Naive B cell (primary cell): ENCODE measurements at regions not wholly inside any gene's neighbourhood (a gene's known extent, or its start where the extent isn't known, plus 50 kb on each side); places are given as distances from the start of the nearest gene placed in this dataset.

ENCODE experiments used
- ATAC-seq, 2 donors: fragments of 150-1000 bp; cut with Tn5 transposase; 2 replicates each; pipeline ENCODE4 v1.10.0; 2021; ENCODE audit warnings: low read depth in 2 of 2, mild to moderate bottlenecking in 2 of 2, moderate library complexity in 2 of 2
- DNase-seq: peaks from one replicate; pipeline ENCODE4 v3.0.0; 2022
- H3K27ac Mint-ChIP-seq, 6 donors: one replicate each; pipeline ENCODE4 v1.8.0; 2020 to 2022; ENCODE audit warnings: mild to moderate bottlenecking in 6 of 6, mixed read lengths in 6 of 6, moderate library complexity in 5 of 6, inconsistent platforms in 2 of 6
- H3K27me3 Mint-ChIP-seq, 3 donors: one replicate each; pipeline ENCODE4 v1.8.0; 2021 to 2022; ENCODE audit warnings: mixed read lengths in 3 of 3, mild to moderate bottlenecking in 1 of 3
- H3K36me3 Mint-ChIP-seq, 2 donors: one replicate each; pipeline ENCODE4 v1.8.0; 2020 to 2022; ENCODE audit warnings: mixed read lengths in 2 of 2, inconsistent platforms in 1 of 2, mild to moderate bottlenecking in 1 of 2
- H3K4me1 Mint-ChIP-seq, 3 donors: one replicate each; pipeline ENCODE4 v1.8.0; 2020 to 2022; ENCODE audit warnings: mixed read lengths in 3 of 3, inconsistent platforms in 1 of 3, mild to moderate bottlenecking in 1 of 3, moderate library complexity in 1 of 3
- H3K4me3 Mint-ChIP-seq, 8 donors: one replicate each; pipeline ENCODE4 v1.8.0; 2020 to 2022; ENCODE audit warnings: mild to moderate bottlenecking in 8 of 8, mixed read lengths in 8 of 8, moderate library complexity in 8 of 8, inconsistent platforms in 2 of 8
- H3K9me3 Mint-ChIP-seq, 7 donors: one replicate each; pipeline ENCODE4 v1.8.0; 2020 to 2022; ENCODE audit warnings: mixed read lengths in 7 of 7, mild to moderate bottlenecking in 5 of 7, inconsistent platforms in 2 of 7, moderate library complexity in 1 of 7

DNA sequence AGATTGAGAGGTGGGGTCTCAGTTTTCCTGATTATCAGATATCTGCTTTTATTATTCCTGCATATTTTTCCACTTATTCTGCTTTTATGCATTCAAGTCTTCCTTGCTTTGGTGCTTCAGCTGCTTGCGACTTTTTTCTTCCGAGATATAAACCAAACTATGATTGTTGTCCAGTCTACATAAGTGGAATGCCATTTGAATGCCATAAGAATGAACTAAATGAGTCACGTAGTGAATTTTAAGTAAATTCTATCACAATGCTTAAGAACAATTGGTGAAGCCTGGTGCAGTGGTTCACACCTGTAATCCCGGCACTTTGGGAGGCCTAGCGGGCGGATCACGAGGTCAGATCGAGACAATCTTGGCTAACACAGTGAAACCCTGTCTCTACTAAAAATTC lies 189.1 kb downstream of the PCDH18 start:
- ATAC-seq (no peak), DNase-seq (no peak)
- H3K4me1 Mint-ChIP-seq, result no peaks in the 10 kb centered on the region
- no peaks in the 10 kb centered on the region for H3K27me3 Mint-ChIP-seq
- peaks cover 0 to 2% (median 0%) of the 10 kb centered on the region in 7 donors for H3K9me3 Mint-ChIP-seq
- H3K36me3 Mint-ChIP-seq, result no peaks in the 10 kb centered on the region
- H3K4me3 Mint-ChIP-seq, result no peak overlapping the region
- no peak overlapping the region for H3K27ac Mint-ChIP-seq

DNA sequence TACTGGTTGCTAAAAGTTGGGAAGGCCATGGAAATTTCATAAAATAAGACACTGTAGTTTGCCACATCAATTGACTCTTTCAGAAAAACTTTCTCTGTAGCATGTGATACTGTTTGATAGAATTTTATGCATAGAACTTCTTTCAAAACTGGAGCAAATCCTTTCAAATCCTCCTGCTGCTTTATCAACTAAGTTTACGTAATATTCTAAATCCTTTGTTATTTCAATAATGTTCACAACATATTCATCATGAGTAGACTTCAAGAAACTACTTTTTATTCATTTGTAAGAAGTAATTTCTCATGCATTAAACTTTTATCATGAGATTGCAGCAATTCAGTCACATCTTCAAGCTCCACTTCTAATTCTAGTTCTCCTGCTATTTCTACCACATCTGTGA lies 199.3 kb downstream of the PCDH18 start:
- DNase-seq (no peak), ATAC-seq (no peak)
- Mint-ChIP-seq H3K36me3 (no peaks in the 10 kb centered on the region), H3K4me1 (no peaks in the 10 kb centered on the region), H3K27me3 (no peaks in the 10 kb centered on the region), H3K27ac (no peak overlapping the region), H3K9me3 (peaks cover 0 to 14% (median 4%) of the 10 kb centered on the region in 7 donors), H3K4me3 (no peak overlapping the region)

DNA sequence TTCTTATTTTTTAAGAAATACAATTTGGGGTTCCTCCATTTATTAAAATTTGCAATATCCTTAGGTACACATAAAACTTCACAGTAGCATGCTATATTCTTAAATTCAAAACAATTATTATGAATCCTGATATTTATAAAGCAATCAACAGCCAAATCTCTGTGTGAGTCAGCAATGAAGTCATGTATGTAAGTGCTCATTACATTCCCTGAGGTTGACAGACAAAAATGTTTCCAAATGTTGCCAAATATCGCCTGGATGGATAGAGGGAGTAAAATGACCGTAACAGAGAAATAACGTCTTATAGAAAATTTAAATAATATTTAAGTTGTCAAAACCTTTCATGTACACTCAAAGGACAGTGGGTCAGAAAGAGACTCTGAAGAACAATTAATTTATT lies 220.0 kb downstream of the PCDH18 start:
- Mint-ChIP-seq H3K9me3 (no peaks in the 10 kb centered on the region), H3K36me3 (no peaks in the 10 kb centered on the region), H3K4me1 (no peaks in the 10 kb centered on the region), H3K4me3 (no peak overlapping the region), H3K27ac (no peak overlapping the region), H3K27me3 (no peaks in the 10 kb centered on the region)
- DNase-seq (no peak), ATAC-seq (no peak)

DNA sequence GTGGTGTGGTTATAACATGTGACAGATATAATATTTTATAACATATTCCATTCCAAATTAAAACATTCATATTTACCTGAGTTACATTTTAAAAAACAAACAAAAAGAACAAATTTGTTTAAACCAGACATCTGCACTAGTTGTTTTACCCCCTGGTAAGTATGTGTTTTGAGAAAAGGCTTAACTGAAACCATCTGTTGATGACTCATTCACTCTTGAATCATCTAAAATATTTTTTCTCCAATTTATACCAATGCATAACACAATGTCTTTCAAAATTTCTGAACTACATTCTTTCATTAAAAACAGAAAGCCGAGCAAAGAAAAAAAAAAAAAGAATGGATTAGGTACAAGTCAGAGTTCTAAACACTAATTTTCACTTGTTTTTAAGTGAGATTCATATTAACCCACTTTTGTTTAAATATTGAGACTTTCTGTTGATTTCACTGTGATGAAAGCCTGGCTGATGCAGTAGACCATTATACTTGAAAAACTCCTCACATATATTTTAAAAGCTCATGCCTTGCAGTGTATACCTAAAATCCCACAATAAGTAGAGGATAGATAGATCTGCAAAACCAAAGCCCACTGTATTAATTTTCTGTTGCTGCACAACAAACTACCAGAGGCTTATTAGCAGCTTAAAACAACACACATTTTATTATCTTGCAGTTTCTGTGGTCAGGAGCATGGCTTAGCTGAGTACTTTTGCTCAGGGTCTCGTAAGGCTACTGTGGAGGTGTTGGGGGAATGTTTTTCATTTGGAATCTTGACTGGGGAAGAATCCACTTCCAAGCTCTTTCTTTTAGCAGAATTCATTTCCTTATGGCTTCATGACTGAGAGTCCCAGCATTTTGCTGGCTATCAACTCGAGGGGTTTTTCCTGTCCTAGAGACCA lies 221.5 kb downstream of the PCDH18 start:
- Mint-ChIP-seq H3K4me3 (no peak overlapping the region), H3K27ac (no peak overlapping the region), H3K4me1 (no peaks in the 10 kb centered on the region), H3K27me3 (no peaks in the 10 kb centered on the region), H3K36me3 (no peaks in the 10 kb centered on the region), H3K9me3 (no peaks in the 10 kb centered on the region)
- ATAC-seq (no peak), DNase-seq (no peak)

DNA sequence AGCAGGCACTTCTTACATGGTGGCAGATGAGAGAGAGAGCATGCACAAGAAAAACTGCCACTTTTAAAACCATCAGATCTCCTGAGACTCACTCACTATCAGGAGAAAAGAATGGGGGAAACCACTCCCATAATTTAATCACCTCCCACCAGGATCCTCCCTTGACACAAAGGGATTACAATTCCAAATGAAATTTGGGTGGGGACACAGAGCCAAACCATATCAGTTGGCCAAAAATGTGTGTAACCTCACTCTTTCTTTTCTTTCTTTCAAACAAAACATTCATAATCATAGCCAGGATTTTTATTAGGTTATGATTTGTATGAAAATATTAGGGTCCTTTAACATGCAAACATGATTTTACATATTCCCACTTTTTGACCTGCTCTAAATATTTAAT lies 222.1 kb downstream of the PCDH18 start:
- ATAC-seq (no peak), DNase-seq (no peak)
- Mint-ChIP-seq H3K4me3 (no peak overlapping the region), H3K9me3 (no peaks in the 10 kb centered on the region), H3K27ac (no peak overlapping the region), H3K36me3 (no peaks in the 10 kb centered on the region), H3K27me3 (no peaks in the 10 kb centered on the region), H3K4me1 (no peaks in the 10 kb centered on the region)

DNA sequence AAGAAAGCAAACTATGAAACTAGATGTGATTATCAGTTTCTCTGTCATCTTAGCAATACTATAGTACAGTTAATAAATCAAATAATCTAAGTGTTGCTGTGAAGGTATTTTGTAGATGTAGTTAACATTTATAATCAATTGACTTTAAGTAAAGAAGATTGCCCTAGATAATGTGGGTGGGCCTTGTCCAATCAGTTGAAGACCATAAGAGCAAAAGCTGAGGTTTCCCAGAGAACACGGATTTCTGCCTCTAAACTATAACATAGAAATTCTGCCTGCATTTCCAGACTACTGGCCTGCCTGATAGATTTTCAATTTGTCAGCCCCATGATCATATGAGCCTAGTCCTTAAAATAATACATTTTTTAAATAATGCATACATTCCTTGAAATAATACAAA lies 222.9 kb downstream of the PCDH18 start:
- H3K27ac Mint-ChIP-seq, result no peak overlapping the region
- no peaks in the 10 kb centered on the region for H3K9me3 Mint-ChIP-seq
- no peak overlapping the region for H3K4me3 Mint-ChIP-seq
- no peak for DNase-seq
- no peaks in the 10 kb centered on the region for H3K36me3 Mint-ChIP-seq
- ATAC-seq, result no peak
- no peaks in the 10 kb centered on the region for H3K4me1 Mint-ChIP-seq
- H3K27me3 Mint-ChIP-seq, result no peaks in the 10 kb centered on the region

DNA sequence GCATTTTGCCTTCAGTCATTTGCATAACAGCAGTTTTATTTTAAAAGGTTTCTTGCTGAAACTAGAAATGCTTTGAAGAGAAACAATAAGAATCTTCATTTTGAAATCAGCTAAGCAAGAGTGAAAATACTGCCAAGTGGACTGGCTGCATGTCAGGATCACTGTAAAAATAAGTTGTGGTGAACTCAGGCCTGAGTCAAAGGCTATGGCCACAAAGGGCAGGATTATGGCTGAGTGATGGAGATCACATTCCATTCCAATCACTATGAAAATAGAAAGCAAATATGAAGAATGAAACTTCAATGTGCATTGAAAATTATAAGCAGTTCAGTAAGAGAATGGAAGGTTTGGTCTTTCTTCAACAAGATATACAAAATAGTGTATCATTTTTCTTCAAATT lies 224.5 kb downstream of the PCDH18 start:
- H3K27ac Mint-ChIP-seq, result no peak overlapping the region
- no peak overlapping the region for H3K4me3 Mint-ChIP-seq
- no peaks in the 10 kb centered on the region for H3K27me3 Mint-ChIP-seq
- ATAC-seq (no peak), DNase-seq (no peak)
- no peaks in the 10 kb centered on the region for H3K4me1 Mint-ChIP-seq
- no peaks in the 10 kb centered on the region for H3K9me3 Mint-ChIP-seq
- no peaks in the 10 kb centered on the region for H3K36me3 Mint-ChIP-seq

DNA sequence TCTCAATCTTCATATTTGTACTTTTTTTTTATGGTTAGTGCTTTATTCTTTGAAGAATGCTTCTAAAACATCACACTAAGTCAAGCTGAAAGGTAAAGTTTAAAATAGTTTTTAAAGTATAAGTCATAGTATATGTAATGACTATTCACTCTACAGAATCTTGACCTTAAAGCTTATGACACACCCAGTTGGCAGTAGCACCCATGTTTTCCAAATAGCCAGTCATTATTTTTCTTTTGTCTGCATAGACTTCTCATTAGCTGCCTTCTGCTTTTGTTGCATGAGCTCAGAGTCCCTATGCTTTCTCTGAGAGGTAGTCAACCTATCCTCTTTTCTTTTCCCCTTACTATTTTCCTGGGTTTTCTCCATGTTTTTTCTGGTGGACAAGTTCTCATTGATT lies 231.5 kb downstream of the PCDH18 start:
- peaks cover 0 to 3% (median 1%) of the 10 kb centered on the region in 7 donors for H3K9me3 Mint-ChIP-seq
- no peak overlapping the region for H3K4me3 Mint-ChIP-seq
- no peak overlapping the region for H3K27ac Mint-ChIP-seq
- ATAC-seq (no peak), DNase-seq (no peak)
- no peaks in the 10 kb centered on the region for H3K27me3 Mint-ChIP-seq
- H3K36me3 Mint-ChIP-seq, result no peaks in the 10 kb centered on the region
- H3K4me1 Mint-ChIP-seq, result no peaks in the 10 kb centered on the region

DNA sequence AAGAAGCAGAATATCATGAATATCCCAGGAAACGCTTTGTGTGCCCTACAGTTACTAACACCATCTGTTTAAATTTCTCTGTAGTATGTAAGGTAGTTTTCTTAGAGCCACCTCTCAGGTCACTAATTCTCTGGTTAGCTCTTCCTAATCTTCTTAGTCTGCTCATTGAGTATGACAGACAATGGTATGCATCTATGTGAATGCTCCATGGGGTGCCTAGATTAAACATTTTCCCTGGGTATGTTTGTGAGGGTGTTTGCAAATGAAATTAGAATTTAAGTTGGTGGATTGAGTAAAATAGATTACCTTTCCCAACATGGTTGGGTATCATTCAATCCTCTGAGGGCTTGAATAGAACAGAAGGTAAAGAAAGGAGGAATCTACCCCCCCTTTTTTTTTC lies 233.0 kb downstream of the PCDH18 start:
- Mint-ChIP-seq H3K4me3 (no peak overlapping the region), H3K36me3 (no peaks in the 10 kb centered on the region), H3K4me1 (no peaks in the 10 kb centered on the region), H3K27me3 (no peaks in the 10 kb centered on the region), H3K27ac (no peak overlapping the region), H3K9me3 (peaks cover 0 to 3% (median 1%) of the 10 kb centered on the region in 7 donors)
- ATAC-seq (no peak), DNase-seq (no peak)

DNA sequence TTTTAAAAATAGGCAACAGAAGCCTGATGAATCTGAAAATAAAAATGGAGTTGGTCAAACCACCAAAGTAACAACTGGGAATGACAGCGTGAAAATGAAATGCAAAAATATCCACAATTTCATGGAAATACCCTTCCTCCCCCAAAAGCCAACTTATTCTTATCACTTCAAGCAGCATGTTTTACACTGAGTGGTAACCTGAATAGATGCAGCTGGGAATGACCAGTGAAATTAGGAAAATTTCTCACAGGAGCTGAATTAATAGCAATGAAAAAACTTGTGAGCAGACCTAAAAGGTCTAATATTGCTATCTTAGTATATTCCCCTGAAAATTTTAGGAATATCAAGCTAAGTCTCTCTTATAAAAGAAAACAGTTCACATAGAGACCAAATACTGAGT lies 239.0 kb downstream of the PCDH18 start:
- H3K36me3 Mint-ChIP-seq, result no peaks in the 10 kb centered on the region
- H3K9me3 Mint-ChIP-seq, result peaks cover 0 to 3% (median 0%) of the 10 kb centered on the region in 7 donors
- ATAC-seq, result no peak
- no peak overlapping the region for H3K27ac Mint-ChIP-seq
- no peaks in the 10 kb centered on the region for H3K27me3 Mint-ChIP-seq
- H3K4me1 Mint-ChIP-seq, result no peaks in the 10 kb centered on the region
- DNase-seq, result no peak
- no peak overlapping the region for H3K4me3 Mint-ChIP-seq

DNA sequence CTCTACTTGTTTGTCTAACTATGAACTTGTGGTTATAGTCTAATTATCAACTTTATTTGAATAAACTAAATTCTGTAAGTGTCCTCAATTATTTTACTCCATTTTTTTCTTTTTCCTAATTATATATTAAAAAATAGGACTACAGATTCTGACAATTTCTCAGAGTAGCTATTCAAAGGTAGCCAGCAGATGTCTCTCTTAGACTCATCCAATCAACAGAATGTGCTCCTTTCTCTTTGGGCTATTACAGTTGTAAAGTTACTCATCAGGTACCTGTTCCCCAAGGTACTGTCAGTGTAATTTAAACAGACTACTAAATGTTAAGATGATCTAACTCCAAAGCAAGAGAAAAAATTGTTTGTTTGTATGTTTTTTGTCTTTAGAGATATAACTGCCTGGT lies 248.6 kb downstream of the PCDH18 start:
- no peaks in the 10 kb centered on the region for H3K36me3 Mint-ChIP-seq
- no peak for DNase-seq
- no peak for ATAC-seq
- no peak overlapping the region for H3K27ac Mint-ChIP-seq
- H3K4me1 Mint-ChIP-seq, result no peaks in the 10 kb centered on the region
- peaks cover 0 to 6% (median 0%) of the 10 kb centered on the region in 7 donors for H3K9me3 Mint-ChIP-seq
- H3K4me3 Mint-ChIP-seq, result no peak overlapping the region
- no peaks in the 10 kb centered on the region for H3K27me3 Mint-ChIP-seq

DNA sequence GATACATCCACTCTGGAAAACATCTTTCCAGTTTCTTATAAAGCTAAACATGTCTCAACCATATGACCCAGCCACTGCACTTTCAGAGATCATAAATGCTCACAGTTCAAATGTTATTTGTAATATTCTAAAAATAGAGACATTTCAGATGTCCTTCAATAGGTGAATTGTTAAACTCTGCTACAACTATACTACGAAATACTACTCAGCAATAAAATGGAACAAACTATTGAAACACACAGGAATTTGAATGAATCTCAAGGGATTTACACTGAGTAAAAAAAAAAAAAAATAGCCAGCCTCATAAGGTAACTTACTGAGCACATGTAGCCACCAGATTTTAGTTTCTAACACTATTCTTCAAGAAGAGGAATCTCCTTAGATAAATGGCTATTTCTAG lies 253.9 kb downstream of the PCDH18 start:
- Mint-ChIP-seq H3K36me3 (no peaks in the 10 kb centered on the region), H3K4me1 (no peaks in the 10 kb centered on the region), H3K4me3 (no peak overlapping the region), H3K27ac (no peak overlapping the region), H3K9me3 (peaks cover 0 to 4% (median 0%) of the 10 kb centered on the region in 7 donors), H3K27me3 (no peaks in the 10 kb centered on the region)
- no peak for ATAC-seq
- no peak for DNase-seq

DNA sequence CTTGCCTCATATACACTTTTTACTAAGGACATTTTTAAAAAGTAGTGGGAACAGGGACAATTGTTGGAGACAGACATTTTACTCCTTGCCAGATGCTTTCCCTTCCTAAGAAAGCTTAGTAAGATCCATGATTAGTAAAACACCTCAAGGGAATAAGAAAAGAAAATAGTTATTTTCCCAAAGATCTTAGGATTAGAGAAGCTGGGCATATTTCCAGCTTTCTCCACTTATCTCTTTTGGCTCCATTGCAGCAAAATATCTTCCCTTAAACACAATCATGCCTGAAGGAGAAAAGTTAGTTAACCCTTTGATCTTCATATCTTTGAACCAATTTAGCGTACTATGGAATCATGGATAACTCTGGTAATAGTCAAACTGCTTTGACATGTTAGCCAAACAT lies 257.9 kb downstream of the PCDH18 start:
- Mint-ChIP-seq H3K4me3 (no peak overlapping the region), H3K36me3 (no peaks in the 10 kb centered on the region), H3K27me3 (no peaks in the 10 kb centered on the region), H3K27ac (no peak overlapping the region), H3K4me1 (no peaks in the 10 kb centered on the region), H3K9me3 (peaks cover 0 to 4% (median 0%) of the 10 kb centered on the region in 7 donors)
- ATAC-seq (no peak), DNase-seq (no peak)

DNA sequence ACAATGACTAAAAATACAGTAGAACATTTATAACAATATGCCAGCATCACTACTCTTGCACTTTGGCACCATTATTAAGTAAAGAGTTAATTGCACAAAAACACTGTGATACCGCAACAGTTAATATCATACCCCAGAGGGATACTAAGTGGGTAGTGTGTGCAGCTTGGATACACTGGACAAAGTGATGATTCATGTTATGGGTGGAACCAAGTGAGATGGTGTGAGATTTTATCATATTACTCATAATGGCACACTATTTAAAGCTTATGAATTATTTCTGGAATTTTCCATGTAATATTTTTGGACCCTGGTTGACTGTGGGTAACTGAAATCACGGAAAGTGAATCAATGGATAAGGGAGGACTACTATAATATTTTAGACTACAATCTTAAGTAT lies 265.3 kb downstream of the PCDH18 start:
- Mint-ChIP-seq H3K4me1 (no peaks in the 10 kb centered on the region), H3K36me3 (no peaks in the 10 kb centered on the region), H3K27me3 (no peaks in the 10 kb centered on the region), H3K9me3 (peaks cover 0 to 2% (median 0%) of the 10 kb centered on the region in 7 donors), H3K27ac (no peak overlapping the region), H3K4me3 (no peak overlapping the region)
- no peak for ATAC-seq
- DNase-seq, result no peak

DNA sequence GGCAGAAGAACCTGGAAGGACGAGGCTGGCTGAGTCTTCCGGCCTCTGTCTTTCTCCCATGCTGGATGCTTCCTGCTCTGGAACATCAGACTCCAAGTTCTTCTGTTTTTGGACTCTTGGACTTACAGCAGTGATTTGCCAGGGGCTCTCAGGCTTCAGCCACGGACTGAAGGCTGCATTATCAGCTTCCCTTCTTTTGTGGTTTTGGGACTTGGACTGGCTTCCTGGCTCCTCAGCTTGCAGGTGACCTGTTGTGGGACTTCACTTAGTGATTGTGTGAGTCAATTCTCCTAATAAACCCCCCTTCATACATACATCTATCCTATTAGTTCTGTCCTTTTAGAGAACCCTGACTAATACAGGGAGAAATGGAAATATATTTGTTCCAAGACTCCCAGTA lies 265.8 kb downstream of the PCDH18 start:
- DNase-seq (no peak), ATAC-seq (no peak)
- H3K4me1 Mint-ChIP-seq, result no peaks in the 10 kb centered on the region
- H3K9me3 Mint-ChIP-seq, result peaks cover 0 to 2% (median 0%) of the 10 kb centered on the region in 7 donors
- no peaks in the 10 kb centered on the region for H3K36me3 Mint-ChIP-seq
- no peaks in the 10 kb centered on the region for H3K27me3 Mint-ChIP-seq
- no peak overlapping the region for H3K27ac Mint-ChIP-seq
- no peak overlapping the region for H3K4me3 Mint-ChIP-seq
